HEK293 (cell line): ENCODE measurements at regions not wholly inside any gene's neighbourhood (a gene's known extent, or its start where the extent isn't known, plus 50 kb on each side); places are given as distances from the start of the nearest gene placed in this dataset.

Experiments used
- ZBTB1 ChIP-seq: fragments of 450-650 bp; formaldehyde crosslinking; IDR thresholded peaks from 2 replicates; pipeline ENCODE4 v1.5.1; 2016; ENCODE audit warnings: missing biosample characterization, missing genetic modification characterization
- ZNF266 ChIP-seq: fragments of 450-650 bp; formaldehyde crosslinking; IDR thresholded peaks from 2 replicates; pipeline ENCODE4 v1.5.1; 2016; ENCODE audit warnings: missing biosample characterization, missing genetic modification characterization, low read depth
- ZNF280C ChIP-seq: fragments of 450-650 bp; formaldehyde crosslinking; IDR thresholded peaks from 2 replicates; pipeline ENCODE4 v1.5.1; 2016; ENCODE audit warnings: missing biosample characterization, missing genetic modification characterization
- TF ChIP-seq, protein P1 (sequence below): fragments of 450-650 bp; formaldehyde crosslinking; IDR thresholded peaks from 2 replicates; pipeline ENCODE4 v1.5.1; 2016; ENCODE audit warnings: missing biosample characterization, missing genetic modification characterization
- TF ChIP-seq, protein P2 (sequence below): fragments of 450-650 bp; formaldehyde crosslinking; IDR thresholded peaks from 2 replicates; pipeline ENCODE4 v1.5.1; 2017; ENCODE audit warnings: missing biosample characterization, mild to moderate bottlenecking, missing genetic modification characterization, moderate library complexity
- TF ChIP-seq, protein P3 (sequence below): fragments of 450-650 bp; formaldehyde crosslinking; IDR thresholded peaks from 2 replicates; pipeline ENCODE4 v1.5.1; 2017; ENCODE audit warnings: missing biosample characterization, missing genetic modification characterization

DNA sequence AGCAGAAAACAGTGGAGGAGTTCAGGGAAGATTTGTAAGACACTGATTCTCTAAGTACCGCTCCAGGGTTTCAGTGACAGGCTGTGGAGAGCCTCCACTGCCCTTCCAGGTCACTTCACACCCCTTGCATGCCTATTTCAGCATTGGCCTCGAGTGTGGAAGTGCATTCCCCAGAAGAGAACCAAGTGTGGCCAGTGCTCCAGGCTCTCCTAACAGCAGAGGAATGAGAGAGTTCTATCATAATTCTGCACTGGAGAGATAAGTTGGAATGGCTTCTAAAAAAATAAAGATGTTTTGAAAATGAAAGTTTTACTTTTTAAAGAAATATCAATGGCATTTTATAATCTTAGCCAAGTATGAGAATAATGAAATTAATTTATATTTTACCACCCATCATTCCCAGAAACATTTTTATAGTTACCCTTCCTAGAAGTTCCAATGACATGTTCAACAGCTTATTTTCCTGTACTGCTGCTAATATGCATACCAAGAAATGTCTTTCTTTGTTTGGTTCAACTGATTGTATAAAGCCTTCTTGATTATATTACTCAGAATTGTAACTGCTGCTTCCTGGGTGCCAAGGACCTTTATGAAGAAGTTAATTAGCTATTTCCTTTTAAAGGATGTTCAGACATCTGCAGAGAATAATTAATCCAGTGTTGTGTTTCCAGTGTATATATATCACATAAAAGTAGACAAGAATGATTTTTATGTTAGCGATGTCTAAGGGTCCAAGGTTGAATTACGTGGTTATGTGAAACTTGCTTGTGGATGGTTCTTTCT, 61.0 kb upstream of the SERPINE2 start:
- TF ChIP-seq, protein P1, sequence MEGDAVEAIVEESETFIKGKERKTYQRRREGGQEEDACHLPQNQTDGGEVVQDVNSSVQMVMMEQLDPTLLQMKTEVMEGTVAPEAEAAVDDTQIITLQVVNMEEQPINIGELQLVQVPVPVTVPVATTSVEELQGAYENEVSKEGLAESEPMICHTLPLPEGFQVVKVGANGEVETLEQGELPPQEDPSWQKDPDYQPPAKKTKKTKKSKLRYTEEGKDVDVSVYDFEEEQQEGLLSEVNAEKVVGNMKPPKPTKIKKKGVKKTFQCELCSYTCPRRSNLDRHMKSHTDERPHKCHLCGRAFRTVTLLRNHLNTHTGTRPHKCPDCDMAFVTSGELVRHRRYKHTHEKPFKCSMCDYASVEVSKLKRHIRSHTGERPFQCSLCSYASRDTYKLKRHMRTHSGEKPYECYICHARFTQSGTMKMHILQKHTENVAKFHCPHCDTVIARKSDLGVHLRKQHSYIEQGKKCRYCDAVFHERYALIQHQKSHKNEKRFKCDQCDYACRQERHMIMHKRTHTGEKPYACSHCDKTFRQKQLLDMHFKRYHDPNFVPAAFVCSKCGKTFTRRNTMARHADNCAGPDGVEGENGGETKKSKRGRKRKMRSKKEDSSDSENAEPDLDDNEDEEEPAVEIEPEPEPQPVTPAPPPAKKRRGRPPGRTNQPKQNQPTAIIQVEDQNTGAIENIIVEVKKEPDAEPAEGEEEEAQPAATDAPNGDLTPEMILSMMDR (tag by site-specific recombination) = no peak
- no peak for TF ChIP-seq ZNF266 (tag by site-specific recombination)
- TF ChIP-seq ZBTB1 (tag by site-specific recombination) = no peak
- TF ChIP-seq ZNF280C (tag by site-specific recombination) = no peak
- TF ChIP-seq, protein P2, sequence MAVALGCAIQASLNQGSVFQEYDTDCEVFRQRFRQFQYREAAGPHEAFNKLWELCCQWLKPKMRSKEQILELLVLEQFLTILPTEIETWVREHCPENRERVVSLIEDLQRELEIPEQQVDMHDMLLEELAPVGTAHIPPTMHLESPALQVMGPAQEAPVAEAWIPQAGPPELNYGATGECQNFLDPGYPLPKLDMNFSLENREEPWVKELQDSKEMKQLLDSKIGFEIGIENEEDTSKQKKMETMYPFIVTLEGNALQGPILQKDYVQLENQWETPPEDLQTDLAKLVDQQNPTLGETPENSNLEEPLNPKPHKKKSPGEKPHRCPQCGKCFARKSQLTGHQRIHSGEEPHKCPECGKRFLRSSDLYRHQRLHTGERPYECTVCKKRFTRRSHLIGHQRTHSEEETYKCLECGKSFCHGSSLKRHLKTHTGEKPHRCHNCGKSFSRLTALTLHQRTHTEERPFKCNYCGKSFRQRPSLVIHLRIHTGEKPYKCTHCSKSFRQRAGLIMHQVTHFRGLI (tag by site-specific recombination) = no peak
- TF ChIP-seq, protein P3, sequence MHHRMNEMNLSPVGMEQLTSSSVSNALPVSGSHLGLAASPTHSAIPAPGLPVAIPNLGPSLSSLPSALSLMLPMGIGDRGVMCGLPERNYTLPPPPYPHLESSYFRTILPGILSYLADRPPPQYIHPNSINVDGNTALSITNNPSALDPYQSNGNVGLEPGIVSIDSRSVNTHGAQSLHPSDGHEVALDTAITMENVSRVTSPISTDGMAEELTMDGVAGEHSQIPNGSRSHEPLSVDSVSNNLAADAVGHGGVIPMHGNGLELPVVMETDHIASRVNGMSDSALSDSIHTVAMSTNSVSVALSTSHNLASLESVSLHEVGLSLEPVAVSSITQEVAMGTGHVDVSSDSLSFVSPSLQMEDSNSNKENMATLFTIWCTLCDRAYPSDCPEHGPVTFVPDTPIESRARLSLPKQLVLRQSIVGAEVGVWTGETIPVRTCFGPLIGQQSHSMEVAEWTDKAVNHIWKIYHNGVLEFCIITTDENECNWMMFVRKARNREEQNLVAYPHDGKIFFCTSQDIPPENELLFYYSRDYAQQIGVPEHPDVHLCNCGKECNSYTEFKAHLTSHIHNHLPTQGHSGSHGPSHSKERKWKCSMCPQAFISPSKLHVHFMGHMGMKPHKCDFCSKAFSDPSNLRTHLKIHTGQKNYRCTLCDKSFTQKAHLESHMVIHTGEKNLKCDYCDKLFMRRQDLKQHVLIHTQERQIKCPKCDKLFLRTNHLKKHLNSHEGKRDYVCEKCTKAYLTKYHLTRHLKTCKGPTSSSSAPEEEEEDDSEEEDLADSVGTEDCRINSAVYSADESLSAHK (tag by site-specific recombination) = no peak
